ENCODE measurements at regions not wholly inside any gene's neighbourhood (a gene's known extent, or its start where the extent isn't known, plus 50 kb on each side); places are given as distances from the start of the nearest gene placed in this dataset.

- TF ChIP-seq EZH2 (IDR thresholded peaks at IDR 0.05; ENCODE audit: borderline replicate concordance, low read depth, low read length, severe bottlenecking) (no peak), POLR2AphosphoS5 (IDR thresholded peaks at IDR 0.05; ENCODE audit: insufficient read depth, low read depth, low read length) (no peak), POLR2A (IDR thresholded peaks at IDR 0.05; ENCODE audit: low read depth, low read length) (no peak)
- FAIRE-seq = no peak
- POLR2A ChIA-PET = no interaction called here
- H3K9ac ChIP-seq (replicated peaks; ENCODE audit: extremely low read depth, insufficient read depth, low read length) = no peak overlapping the region
- peaks cover 2% of the 10 kb centered on the region for H3K9me3 ChIP-seq (replicated peaks; ENCODE audit: control insufficient read depth, insufficient read depth, low read length)
- no peaks in the 10 kb centered on the region for H3K9me1 ChIP-seq (replicated peaks; ENCODE audit: control insufficient read depth, extremely low read depth, insufficient read depth, low read length)
- no peak overlapping the region for H3K27ac ChIP-seq (ENCODE audit: insufficient read depth, low read depth, low read length)
- H3K4me3 ChIP-seq (replicated peaks in 1 of 3; ENCODE audit: insufficient read depth in 1 of 3, low read depth in 1 of 3, low read length in 3 of 3) = no peak overlapping the region
- BruUV-seq (replicated peaks) = no TSS peak
- no peak for DNase-seq (ENCODE audit: low read depth, low spot score)
- CTCF ChIA-PET = no interaction called here
- no peaks in the 10 kb centered on the region for H3K36me3 ChIP-seq (ENCODE audit: control insufficient read depth in 2 of 2, extremely low read depth in 1 of 2, insufficient read depth in 2 of 2, low read length in 2 of 2)
- no peaks in the 10 kb centered on the region for H3K27me3 ChIP-seq (ENCODE audit: control insufficient read depth in 2 of 2, insufficient read depth in 2 of 2, low read length in 2 of 2)
- no peaks in the 10 kb centered on the region for H3K79me2 ChIP-seq (ENCODE audit: control insufficient read depth, insufficient read depth, low read length)
- no peaks in the 10 kb centered on the region for H4K20me1 ChIP-seq (replicated peaks; ENCODE audit: control insufficient read depth, extremely low read depth, insufficient read depth, low read length)
- dilution Hi-C loops (cut with MboI; ENCODE audit: extremely low pct_ligation_motif_present, low sequenced_read_pairs) = no loop called here
- H3K4me1 ChIP-seq (ENCODE audit: control insufficient read depth, extremely low read depth, insufficient read depth, low read length) = no peaks in the 10 kb centered on the region
- intact Hi-C loops (cut with micrococcal nuclease) = no loop called here
- no peak overlapping the region for H2AFZ ChIP-seq (ENCODE audit: low read depth, low read length)
- H3K4me2 ChIP-seq (ENCODE audit: insufficient read depth, low read length) = no peak overlapping the region
Measured at GRCh38 chr5:117679046-117679445, 1104.4 kb upstream of the SEMA6A start.

- no peak for TF ChIP-seq JUN (IDR thresholded peaks at IDR 0.05; ENCODE audit: borderline replicate concordance, insufficient read depth, insufficient read length, low read depth)
- TF ChIP-seq CTCF (IDR thresholded peaks at IDR 0.05; ENCODE audit: extremely low read depth in 1 of 2, insufficient read depth in 1 of 2, low read depth in 1 of 2, low read length in 2 of 2) = no peak
- TF ChIP-seq MAX (IDR thresholded peaks at IDR 0.05; ENCODE audit: insufficient read depth, insufficient read length) = no peak
- no peak for TF ChIP-seq MYC (IDR thresholded peaks at IDR 0.05; ENCODE audit: low read depth, low read length)
- TF ChIP-seq FOS (IDR thresholded peaks at IDR 0.05; ENCODE audit: borderline replicate concordance, insufficient read depth, low read length) = no peak
- no peak for TF ChIP-seq POLR2AphosphoS5 (IDR thresholded peaks at IDR 0.05; ENCODE audit: insufficient read depth, low read depth, low read length)
- TF ChIP-seq GATA2 (IDR thresholded peaks at IDR 0.05; ENCODE audit: insufficient read depth, insufficient read length, low read depth, low read length) = no peak
- no peak for TF ChIP-seq POLR2A (IDR thresholded peaks at IDR 0.05; ENCODE audit: low read depth, low read length)
- no peak for TF ChIP-seq EZH2 (IDR thresholded peaks at IDR 0.05; ENCODE audit: borderline replicate concordance, low read depth, low read length, severe bottlenecking)
- ChIA-PET POLR2A (no interaction called here), CTCF (no interaction called here)
- H3K9me1 ChIP-seq (replicated peaks; ENCODE audit: control insufficient read depth, extremely low read depth, insufficient read depth, low read length) = no peaks in the 10 kb centered on the region
- intact Hi-C loops (cut with micrococcal nuclease) (no loop called here), dilution Hi-C loops (cut with MboI; ENCODE audit: extremely low pct_ligation_motif_present, low sequenced_read_pairs) (no loop called here)
- H2AFZ ChIP-seq (ENCODE audit: low read depth, low read length) = no peak overlapping the region
- DNase-seq (ENCODE audit: low read depth, low spot score) (no peak), FAIRE-seq (no peak)
- no peaks in the 10 kb centered on the region for H3K4me1 ChIP-seq (ENCODE audit: control insufficient read depth, extremely low read depth, insufficient read depth, low read length)
- no peaks in the 10 kb centered on the region for H3K79me2 ChIP-seq (ENCODE audit: control insufficient read depth, insufficient read depth, low read length)
- no peak overlapping the region for H3K9ac ChIP-seq (replicated peaks; ENCODE audit: extremely low read depth, insufficient read depth, low read length)
- no peaks in the 10 kb centered on the region for H3K36me3 ChIP-seq (ENCODE audit: control insufficient read depth in 2 of 2, extremely low read depth in 1 of 2, insufficient read depth in 2 of 2, low read length in 2 of 2)
- H3K4me3 ChIP-seq (replicated peaks in 1 of 3; ENCODE audit: insufficient read depth in 1 of 3, low read depth in 1 of 3, low read length in 3 of 3) = no peak overlapping the region
- H3K27me3 ChIP-seq (ENCODE audit: control insufficient read depth in 2 of 2, insufficient read depth in 2 of 2, low read length in 2 of 2) = no peaks in the 10 kb centered on the region
- no peak overlapping the region for H3K4me2 ChIP-seq (ENCODE audit: insufficient read depth, low read length)
- BruUV-seq (replicated peaks) = no TSS peak
- H3K27ac ChIP-seq (ENCODE audit: insufficient read depth, low read depth, low read length) = no peak overlapping the region
- H4K20me1 ChIP-seq (replicated peaks; ENCODE audit: control insufficient read depth, extremely low read depth, insufficient read depth, low read length) = no peaks in the 10 kb centered on the region
- no peaks in the 10 kb centered on the region for H3K9me3 ChIP-seq (replicated peaks; ENCODE audit: control insufficient read depth, insufficient read depth, low read length)
Measured at GRCh38 chr5:117675646-117676045, 1101.0 kb upstream of the SEMA6A start.
